ENCODE measurements at regions not wholly inside any gene's neighbourhood (a gene's known extent, or its start where the extent isn't known, plus 50 kb on each side); places are given as distances from the start of the nearest gene placed in this dataset.

DNA sequence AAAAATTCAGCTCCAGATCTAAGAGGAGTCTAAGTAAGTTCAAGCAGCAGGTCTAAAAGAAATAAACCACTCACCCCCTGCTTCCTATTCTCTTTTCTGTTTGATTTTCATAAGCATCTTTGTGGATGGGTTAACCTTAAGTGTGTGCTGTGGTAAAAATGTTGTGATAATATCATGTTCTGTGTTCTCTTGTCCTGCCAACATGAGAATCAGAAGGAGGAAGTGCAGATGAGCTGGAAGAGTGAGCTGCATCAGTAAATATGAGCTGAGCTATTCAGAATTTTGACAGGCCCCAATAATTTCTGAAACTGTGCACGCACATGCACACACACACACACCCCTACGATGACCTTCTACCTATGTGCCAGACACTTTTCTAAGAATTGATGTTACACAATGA lies 186.5 kb upstream of the ANKRD55 start:
- H3K27ac Mint-ChIP-seq = peak overlapping the region in 1 of 7 donors; percentile 31
- H3K4me2 ChIP-seq (replicated peaks; ENCODE audit: extremely low read depth, low read length, poor library complexity, severe bottlenecking) = no peak overlapping the region
- H3K27ac ChIP-seq (ENCODE audit: low read depth in 1 of 2, low read length in 2 of 2) = peak overlapping the region in 1 of 2 donors; percentile 7

DNA sequence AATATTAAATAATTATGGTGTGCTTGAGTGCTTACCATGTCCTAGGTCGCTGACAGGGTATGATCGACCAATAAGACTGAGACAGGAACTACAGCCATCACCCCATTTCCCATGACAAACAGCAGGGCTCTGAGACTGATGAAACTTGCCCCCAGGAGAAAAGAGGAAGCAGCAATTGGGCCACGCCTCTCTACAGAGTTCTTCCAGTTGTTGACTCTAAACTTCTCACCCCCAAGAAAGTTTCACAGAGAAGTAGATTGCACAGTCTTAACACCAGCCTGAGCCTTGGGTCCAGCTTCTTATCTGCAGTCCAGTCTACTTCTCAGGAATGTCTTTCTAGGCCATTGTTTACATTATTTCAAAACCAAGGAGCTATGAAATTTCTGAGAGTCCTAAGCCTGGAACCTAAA lies 182.2 kb upstream of the ANKRD55 start:
- Mint-ChIP-seq H3K4me3 (peak overlapping the region in 1 of 2 donors; percentile 73), H3K9me3 (peaks cover 9 to 18% (median 12%) of the 10 kb centered on the region in 7 donors), H3K36me3 (peaks cover 4 to 12% of the 10 kb centered on the region in 2 donors), H3K27me3 (ENCODE audit: low read depth in 3 of 3) (peaks cover 0 to 1% (median 0%) of the 10 kb centered on the region in 3 donors), H3K27ac (peak overlapping the region; percentile 98 to 100 (median 99)), H3K4me1 (peaks cover 68% of the 10 kb centered on the region)
- peak overlapping the region; percentile 45 for H3K9ac ChIP-seq (ENCODE audit: insufficient read depth, low read length, poor library complexity, severe bottlenecking)
- WGBS (ENCODE audit: insufficient coverage) = 6% methylated on average over 2 of the region's 3 CpGs
- no peaks in the 10 kb centered on the region for H3K27me3 ChIP-seq (ENCODE audit: control insufficient read depth in 2 of 2, insufficient read depth in 2 of 2, low read length in 2 of 2)
- peak overlapping the region; percentile 95 for H3K27ac ChIP-seq (ENCODE audit: low read depth in 1 of 2, low read length in 2 of 2)
- peaks cover 5% of the 10 kb centered on the region for H3K79me2 ChIP-seq (ENCODE audit: insufficient read depth, low read length)
- H3K36me3 ChIP-seq (replicated peaks in 1 of 2; ENCODE audit: control insufficient read depth in 1 of 2, insufficient read depth in 2 of 2, low read length in 2 of 2) = no peaks in the 10 kb centered on the region
- H3K9me3 ChIP-seq (replicated peaks in 1 of 2; ENCODE audit: control insufficient read depth in 1 of 2, insufficient read depth in 1 of 2, low read length in 2 of 2) = peaks cover 5 to 14% of the 10 kb centered on the region in 2 donors
- no peaks in the 10 kb centered on the region for H4K20me1 ChIP-seq (ENCODE audit: insufficient read depth, low read length)
- peaks cover 68 to 80% of the 10 kb centered on the region in 2 donors for H3K4me1 ChIP-seq (ENCODE audit: control insufficient read depth in 1 of 2, insufficient read depth in 2 of 2, low read length in 2 of 2)
- no peak overlapping the region for H2AFZ ChIP-seq (ENCODE audit: insufficient read depth, low read depth, low read length, poor library complexity, severe bottlenecking)
- H3K4me2 ChIP-seq (replicated peaks; ENCODE audit: extremely low read depth, low read length, poor library complexity, severe bottlenecking) = peak overlapping the region; percentile 66
- TF ChIP-seq, protein P1, sequence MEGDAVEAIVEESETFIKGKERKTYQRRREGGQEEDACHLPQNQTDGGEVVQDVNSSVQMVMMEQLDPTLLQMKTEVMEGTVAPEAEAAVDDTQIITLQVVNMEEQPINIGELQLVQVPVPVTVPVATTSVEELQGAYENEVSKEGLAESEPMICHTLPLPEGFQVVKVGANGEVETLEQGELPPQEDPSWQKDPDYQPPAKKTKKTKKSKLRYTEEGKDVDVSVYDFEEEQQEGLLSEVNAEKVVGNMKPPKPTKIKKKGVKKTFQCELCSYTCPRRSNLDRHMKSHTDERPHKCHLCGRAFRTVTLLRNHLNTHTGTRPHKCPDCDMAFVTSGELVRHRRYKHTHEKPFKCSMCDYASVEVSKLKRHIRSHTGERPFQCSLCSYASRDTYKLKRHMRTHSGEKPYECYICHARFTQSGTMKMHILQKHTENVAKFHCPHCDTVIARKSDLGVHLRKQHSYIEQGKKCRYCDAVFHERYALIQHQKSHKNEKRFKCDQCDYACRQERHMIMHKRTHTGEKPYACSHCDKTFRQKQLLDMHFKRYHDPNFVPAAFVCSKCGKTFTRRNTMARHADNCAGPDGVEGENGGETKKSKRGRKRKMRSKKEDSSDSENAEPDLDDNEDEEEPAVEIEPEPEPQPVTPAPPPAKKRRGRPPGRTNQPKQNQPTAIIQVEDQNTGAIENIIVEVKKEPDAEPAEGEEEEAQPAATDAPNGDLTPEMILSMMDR (IDR thresholded peaks at IDR 0.05) = no peak
- H3K4me3 ChIP-seq (replicated peaks in 1 of 3; ENCODE audit: low read depth in 2 of 3, low read length in 3 of 3) = peak overlapping the region in 1 of 3 experiments; percentile 56
- intact Hi-C loops (cut with micrococcal nuclease) = loop anchor here (5.0 to 10.0 kb wide), 5 partner anchors 169 to 759 kb away; partner anchors contain the start of genes MAP3K1 (in 2 of the 2) and GPBP1 (in 1 of the 2)
- DNase-seq = peak; percentile 92 to 98 (median 96)

More for the DNA sequence above, 186.5 kb upstream of the ANKRD55 start:
- Mint-ChIP-seq H3K36me3 (peaks cover 4% of the 10 kb centered on the region in 2 donors), H3K4me3 (no peak overlapping the region), H3K4me1 (peaks cover 48% of the 10 kb centered on the region), H3K9me3 (peaks cover 10 to 26% (median 17%) of the 10 kb centered on the region in 7 donors), H3K27me3 (ENCODE audit: low read depth in 3 of 3) (no peaks in the 10 kb centered on the region)
- Histone ChIP-seq H4K20me1 (ENCODE audit: insufficient read depth, low read length) (no peaks in the 10 kb centered on the region), H3K27me3 (ENCODE audit: control insufficient read depth in 2 of 2, insufficient read depth in 2 of 2, low read length in 2 of 2) (no peaks in the 10 kb centered on the region), H3K79me2 (ENCODE audit: insufficient read depth, low read length) (peaks cover 5% of the 10 kb centered on the region), H2AFZ (ENCODE audit: insufficient read depth, low read depth, low read length, poor library complexity, severe bottlenecking) (no peak overlapping the region), H3K4me1 (ENCODE audit: control insufficient read depth in 1 of 2, insufficient read depth in 2 of 2, low read length in 2 of 2) (peaks cover 47 to 52% of the 10 kb centered on the region in 2 donors), H3K9ac (ENCODE audit: insufficient read depth, low read length, poor library complexity, severe bottlenecking) (no peak overlapping the region), H3K4me3 (replicated peaks in 1 of 3; ENCODE audit: low read depth in 2 of 3, low read length in 3 of 3) (no peak overlapping the region), H3K36me3 (replicated peaks in 1 of 2; ENCODE audit: control insufficient read depth in 1 of 2, insufficient read depth in 2 of 2, low read length in 2 of 2) (no peaks in the 10 kb centered on the region), H3K9me3 (replicated peaks in 1 of 2; ENCODE audit: control insufficient read depth in 1 of 2, insufficient read depth in 1 of 2, low read length in 2 of 2) (peaks cover 10 to 14% of the 10 kb centered on the region in 2 donors)
- DNase-seq = no peak
- TF ChIP-seq, protein P1 (IDR thresholded peaks at IDR 0.05) = no peak
- WGBS (ENCODE audit: insufficient coverage) = no CpG with 5 or more reads among the region's 2 CpGs
- intact Hi-C loops (cut with micrococcal nuclease) = loop anchor here (5.0 to 10.0 kb wide), 5 partner anchors 165 to 755 kb away; partner anchors contain the start of genes MAP3K1 (in 2 of the 2) and GPBP1 (in 1 of the 2)
